ENCODE measurements at regions not wholly inside any gene's neighbourhood (a gene's known extent, or its start where the extent isn't known, plus 50 kb on each side); places are given as distances from the start of the nearest gene placed in this dataset.
"Not testable (repeated sequence)": the region's sequence is repeated elsewhere in the genome, so short reads cannot be mapped to it uniquely, and the experiment has no call there.

GRCh38 chr5:118284230-118284629, 704.1 kb downstream of the DTWD2 start:
- not testable (repeated sequence) for DNase-seq (ENCODE audit: low read depth)

- DNase-seq (ENCODE audit: low read depth), result not testable (repeated sequence)
These were observed 705.8 kb downstream of the DTWD2 start for GRCh38 chr5:118282480-118283038.

- DNase-seq (ENCODE audit: low read depth), result no peak
These were observed 708.6 kb downstream of the DTWD2 start for GRCh38 chr5:118279540-118280294.

DNA sequence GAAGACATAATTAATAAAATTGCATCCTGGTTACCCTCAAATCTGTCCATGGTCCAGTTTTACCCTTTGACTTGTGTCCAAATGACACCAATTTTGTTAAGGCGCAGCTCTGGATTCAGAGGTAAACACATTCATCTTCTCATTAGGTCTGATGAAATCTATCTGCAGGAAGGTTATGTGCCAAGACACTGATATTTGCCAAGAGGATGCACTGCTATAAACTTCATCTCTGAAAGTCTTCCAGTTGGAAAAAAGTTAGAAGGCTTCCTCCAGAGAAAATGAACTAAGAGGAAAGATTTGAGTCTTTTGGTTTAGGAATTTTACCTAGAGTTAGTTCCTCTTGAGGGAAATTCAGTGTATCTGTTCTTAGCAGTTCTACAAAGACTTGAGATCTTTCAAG, 717.8 kb downstream of the DTWD2 start:
- DNase-seq (ENCODE audit: low read depth), result no peak

DNA sequence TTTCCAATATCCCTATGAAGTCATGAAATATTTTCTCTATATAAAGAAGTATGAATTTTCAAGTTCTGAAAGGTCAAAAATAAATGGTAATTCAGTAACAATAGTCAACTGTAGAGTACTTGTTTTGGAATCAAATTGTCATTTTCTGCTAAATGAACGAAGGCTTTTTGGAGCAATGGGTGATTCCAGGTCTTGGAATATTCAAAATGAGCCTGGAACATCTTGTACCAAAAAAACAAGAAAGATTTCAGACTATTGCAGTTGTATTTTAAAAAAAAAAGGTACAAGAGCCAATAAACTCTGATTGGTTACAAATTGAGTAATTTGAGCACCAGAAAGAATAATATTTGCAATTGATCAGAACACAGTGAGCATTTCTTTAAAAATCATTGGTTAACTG, 730.1 kb downstream of the DTWD2 start:
- no peak for DNase-seq (ENCODE audit: low read depth)

DNA sequence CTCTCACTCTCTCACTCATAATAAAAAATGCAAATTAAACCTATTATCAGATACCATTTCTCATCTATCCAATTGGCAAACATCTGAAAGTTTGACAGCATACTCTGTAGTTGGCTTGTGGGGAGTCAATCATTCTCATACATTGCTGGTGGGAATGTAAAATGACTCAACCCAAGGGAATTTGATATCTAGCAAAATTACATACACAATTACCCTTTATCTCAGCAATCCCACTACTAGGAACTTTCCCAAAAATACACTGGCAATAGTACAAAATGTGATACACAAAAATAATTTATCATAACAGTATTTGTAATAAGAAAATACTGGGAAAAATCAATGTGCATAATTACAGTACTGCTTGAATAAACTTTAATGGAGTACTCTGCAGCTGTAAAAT, 731.3 kb downstream of the DTWD2 start:
- no peak for DNase-seq (ENCODE audit: low read depth)

GRCh38 chr5:118253225-118254061, 734.9 kb downstream of the DTWD2 start:
- no peak for DNase-seq (ENCODE audit: low read depth)

GRCh38 chr5:118249386-118249785, 739.0 kb downstream of the DTWD2 start:
- no peak for DNase-seq (ENCODE audit: low read depth)

DNA sequence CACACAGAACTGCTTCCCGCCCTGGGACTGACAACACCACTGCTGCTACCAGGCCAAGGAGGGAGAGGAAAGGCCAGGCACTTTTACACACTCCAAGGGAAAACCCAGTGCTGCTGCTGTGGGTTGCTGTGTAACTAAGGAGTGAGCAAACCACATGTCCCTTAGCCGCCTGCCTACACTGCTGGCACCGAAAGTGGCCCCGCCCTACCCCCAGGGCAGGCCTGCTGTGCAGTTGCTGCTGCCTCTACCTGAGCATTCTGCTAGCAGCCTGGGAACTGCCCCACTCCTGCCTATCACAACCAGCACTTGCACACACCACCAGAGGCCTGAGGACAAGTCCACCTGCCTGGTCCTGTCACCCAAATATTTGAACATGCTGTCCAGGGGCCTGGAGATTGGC, 740.9 kb downstream of the DTWD2 start:
- DNase-seq (ENCODE audit: low read depth), result no peak

GRCh38 chr5:118243613-118244012, 744.7 kb downstream of the DTWD2 start:
- DNase-seq (ENCODE audit: low read depth), result no peak

GRCh38 chr5:118243068-118243467, 745.3 kb downstream of the DTWD2 start:
- no peak for DNase-seq (ENCODE audit: low read depth)

- no peak for DNase-seq (ENCODE audit: low read depth)
These were observed 752.1 kb downstream of the DTWD2 start for GRCh38 chr5:118236108-118236849.

- no peak for DNase-seq (ENCODE audit: low read depth)
These were observed 754.7 kb downstream of the DTWD2 start for GRCh38 chr5:118233606-118234005.

GRCh38 chr5:118228489-118228888, 759.9 kb downstream of the DTWD2 start:
- DNase-seq (ENCODE audit: low read depth), result no peak

DNA sequence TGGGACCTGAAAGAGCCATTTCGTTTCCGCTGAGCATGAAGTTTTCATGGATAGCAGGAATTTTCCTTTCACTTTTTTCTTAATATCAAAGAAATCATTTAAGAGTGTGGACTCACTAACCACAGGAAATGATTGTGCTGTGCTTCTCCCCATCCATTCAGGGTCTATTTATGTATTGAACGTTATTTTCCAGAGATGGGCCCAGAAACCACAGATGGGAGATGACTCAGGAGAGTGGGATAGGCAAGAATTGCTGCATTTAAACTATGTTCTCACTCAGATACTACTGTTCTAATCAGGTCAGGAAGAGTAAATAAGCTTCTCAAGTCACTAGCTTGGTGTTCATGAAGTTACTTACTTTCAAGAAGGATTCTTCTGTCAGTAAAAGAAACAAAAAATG, 763.8 kb downstream of the DTWD2 start:
- DNase-seq (ENCODE audit: low read depth), result no peak

GRCh38 chr5:118220556-118221195, 767.7 kb downstream of the DTWD2 start:
- DNase-seq (ENCODE audit: low read depth), result no peak

DNA sequence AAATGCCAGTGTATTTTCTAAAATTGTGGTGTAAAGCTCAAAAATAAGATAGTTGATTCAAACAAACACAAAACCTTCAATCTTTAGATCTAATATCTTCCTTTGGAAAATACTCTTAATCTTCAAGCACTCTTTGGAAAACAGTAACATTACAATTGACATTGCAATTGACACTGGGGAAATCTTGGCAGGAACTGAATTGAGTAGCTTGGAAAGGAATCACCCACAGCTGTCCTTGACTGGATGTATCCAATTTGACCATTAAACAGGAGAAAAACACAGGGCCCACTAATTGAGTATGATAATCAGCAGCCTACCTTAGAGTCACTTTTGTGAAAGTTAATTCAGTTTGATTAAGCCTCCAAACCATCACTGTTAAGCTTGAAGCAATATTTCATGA, 776.7 kb downstream of the DTWD2 start:
- no peak for DNase-seq (ENCODE audit: low read depth)

GRCh38 chr5:118208031-118208453, 780.3 kb downstream of the DTWD2 start:
- no peak for DNase-seq (ENCODE audit: low read depth)

- no peak for DNase-seq (ENCODE audit: low read depth)
These were observed 788.5 kb downstream of the DTWD2 start for GRCh38 chr5:118199801-118200200.

DNA sequence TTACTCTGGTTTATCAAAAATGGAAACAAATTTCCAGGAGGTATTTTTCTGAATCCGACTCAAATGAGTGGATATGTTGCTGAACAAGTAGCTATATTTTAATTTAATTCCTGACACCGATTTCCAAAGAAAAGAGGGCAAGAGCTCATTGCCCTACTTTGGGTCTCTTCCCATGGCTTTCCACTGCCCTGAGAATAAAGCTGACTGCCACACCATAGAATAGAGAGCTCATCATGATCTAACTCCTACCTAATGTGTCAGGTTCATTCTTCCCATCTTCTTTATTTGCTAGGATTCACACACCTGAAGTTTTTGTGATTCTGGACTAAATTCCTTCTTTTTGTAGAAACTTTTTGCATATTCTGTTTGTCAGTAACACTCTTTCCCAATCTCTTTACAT, 792.1 kb downstream of the DTWD2 start:
- no peak for DNase-seq (ENCODE audit: low read depth)

DNA sequence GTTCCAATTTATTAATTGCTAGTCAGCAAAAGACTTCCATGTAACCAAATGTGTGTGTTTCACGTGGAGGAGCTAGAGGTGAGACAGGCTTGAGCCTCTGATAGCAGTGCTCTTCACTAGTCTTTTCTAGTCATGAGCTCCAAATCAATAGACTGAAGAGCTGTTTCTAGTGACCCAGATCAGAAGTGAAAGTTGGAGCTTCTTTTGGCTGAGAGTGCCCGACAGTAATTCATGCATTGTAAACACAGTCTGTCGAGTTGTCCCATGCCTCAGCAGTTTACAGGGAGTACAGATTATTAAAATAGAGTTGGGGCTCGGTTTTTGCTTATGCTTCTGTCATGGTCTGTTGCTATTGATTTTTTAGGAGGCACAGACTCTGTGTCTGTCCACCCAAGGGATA, 793.1 kb downstream of the DTWD2 start:
- no peak for DNase-seq (ENCODE audit: low read depth)

All from activated T-cell treated with anti-CD3 and anti-CD28 coated beads for 24 hours (primary cell).